GM12878 (cell line): ENCODE measurements at regions not wholly inside any gene's neighbourhood (a gene's known extent, or its start where the extent isn't known, plus 50 kb on each side); places are given as distances from the start of the nearest gene placed in this dataset.

Experiments used
- ATAC-seq: fragments of 200-7000 bp; cut with Tn5 transposase; 3 replicates; pipeline ENCODE4 v1.9.1; 2020; ENCODE audit warnings: mild to moderate bottlenecking, moderate library complexity
- BruUV-seq: library from RNA; stranded (reverse); fragments of 400-500 nt; replicated peaks from 2 replicates; lab custom pipeline; 2021; lab: Mats Ljungman, UMichigan
- CTCF ChIA-PET: fragments of 300-600 bp; sonication (Branson Sonifier 250); formaldehyde crosslinking; extraction: SDS; loops from one replicate; lab custom pipeline; 2021; ENCODE audit warnings: inconsistent platforms; lab: Yijun Ruan, JAX
- POLR2A ChIA-PET: fragments of 350-600 bp; formaldehyde crosslinking; extraction: SDS; loops from one replicate; lab custom pipeline; 2021; ENCODE audit warnings: inconsistent platforms; lab: Charles Lee
- RAD21 ChIA-PET: fragments of 300-600 bp; sonication (Branson Sonifier 250); formaldehyde crosslinking; loops from one replicate; lab custom pipeline; 2023; ENCODE audit warnings: antibody characterized with exemption; ENCODE audit not compliant: unreplicated experiment; lab: Charles Lee
- SMC1A ChIA-PET: fragments of 300-600 bp; sonication (Branson Sonifier 250); formaldehyde crosslinking; loops from one replicate; lab custom pipeline; 2023; ENCODE audit not compliant: unreplicated experiment, uncharacterized antibody; lab: Charles Lee
- DNase-seq: peaks from one replicate; pipeline ENCODE4 v3.0.0-alpha.2; 2011; ENCODE audit warnings: low read depth, low spot score
- FAIRE-seq: peaks from 3 replicates; lab custom pipeline; 2011; peaks lifted over from hg19 to GRCh38; lab: Jason Lieb, UNC
- H2AFZ ChIP-seq: 2 replicates; pipeline ENCODE4 v1.6.0; 2011; ENCODE audit warnings: low read depth, low read length, control low read depth; ENCODE audit not compliant: control insufficient read depth
- H3K27ac ChIP-seq: 2 replicates; pipeline ENCODE4 v1.5.1; 2011; ENCODE audit warnings: control low read depth; ENCODE audit not compliant: control insufficient read depth, insufficient read depth
- H3K27me3 ChIP-seq, 2 experiments: replicated peaks in 1 of 2; 2 replicates each; pipeline versions ENCODE4 v1.6.0 to v1.6.1; 2011; ENCODE audit warnings: low read length in 1 of 2; ENCODE audit not compliant: control insufficient read depth in 2 of 2, insufficient read depth in 2 of 2
- H3K36me3 ChIP-seq, 2 experiments: 2 replicates each; pipeline ENCODE4 v1.5.1; 2011; ENCODE audit warnings: low read length in 1 of 2; ENCODE audit not compliant: control insufficient read depth in 2 of 2, insufficient read depth in 2 of 2
- H3K4me1 ChIP-seq: 2 replicates; pipeline ENCODE4 v1.6.1; 2011; ENCODE audit warnings: mild to moderate bottlenecking, low read length, moderate library complexity, mixed read lengths; ENCODE audit not compliant: control insufficient read depth, insufficient read depth
- H3K4me2 ChIP-seq: 2 replicates; pipeline ENCODE4 v1.6.0; 2011; ENCODE audit warnings: control low read depth; ENCODE audit not compliant: control insufficient read depth, insufficient read depth
- H3K4me3 ChIP-seq: fragments of 200-600 bp; sonication (generic); 2 replicates; pipeline ENCODE4 v1.5.1; 2016
- H3K79me2 ChIP-seq: 2 replicates; pipeline ENCODE4 v1.6.0; 2011; ENCODE audit warnings: low read length; ENCODE audit not compliant: control insufficient read depth, insufficient read depth
- H3K9ac ChIP-seq: 2 replicates; pipeline ENCODE4 v1.8.0; 2011; ENCODE audit warnings: low read length, control low read depth, mixed read lengths; ENCODE audit not compliant: control insufficient read depth, insufficient read depth
- H3K9me3 ChIP-seq: replicated peaks from 3 replicates; pipeline ENCODE4 v1.5.1; 2011; ENCODE audit warnings: mild to moderate bottlenecking, low read length; ENCODE audit not compliant: control insufficient read depth, insufficient read depth
- H4K20me1 ChIP-seq: 2 replicates; pipeline ENCODE4 v1.6.0; 2011; ENCODE audit not compliant: control insufficient read depth, insufficient read depth
- EP300 ChIP-seq, 2 experiments: fragments of 150-350 bp in 1 of 2; IDR thresholded peaks; 2 replicates each; pipeline ENCODE4 v1.6.1; 2011 to 2012; ENCODE audit warnings: low read depth in 2 of 2, low read length in 2 of 2, borderline replicate concordance in 1 of 2, improper control_type of control experiment in 1 of 2, inconsistent platforms in 1 of 2; ENCODE audit not compliant: control insufficient read depth in 1 of 2
- IRF4 ChIP-seq: IDR thresholded peaks from 2 replicates; pipeline ENCODE4 v1.6.1; 2011; ENCODE audit warnings: low read depth, low read length
- KDM1A ChIP-seq: fragments of 200-600 bp; sonication (generic); IDR thresholded peaks from 2 replicates; pipeline ENCODE4 v1.6.1; 2016; ENCODE audit warnings: borderline replicate concordance
- MEF2B ChIP-seq: fragments of 450-650 bp; IDR thresholded peaks from 2 replicates; pipeline ENCODE4 v1.6.1; 2018; ENCODE audit warnings: mild to moderate bottlenecking, moderate library complexity; ENCODE audit not compliant: partially characterized antibody, poor library complexity, severe bottlenecking
- MYB ChIP-seq: fragments of 150-350 bp; IDR thresholded peaks from 2 replicates; pipeline ENCODE4 v1.6.1; 2014; ENCODE audit warnings: mild to moderate bottlenecking, low read depth, low read length, borderline replicate concordance
- NFYB ChIP-seq: IDR thresholded peaks from 2 replicates; pipeline ENCODE4 v1.6.1; 2011; ENCODE audit warnings: low read depth, mild to moderate bottlenecking, low read length, improper control_type of control experiment, moderate library complexity; ENCODE audit not compliant: insufficient read depth
- NR2F1 ChIP-seq: fragments of 450-650 bp; conservative IDR thresholded peaks from 2 replicates; pipeline ENCODE4 v1.6.1; 2017; ENCODE audit warnings: mild to moderate bottlenecking
- PAX8 ChIP-seq: fragments of 450-650 bp; IDR thresholded peaks from 2 replicates; pipeline ENCODE4 v1.6.1; 2017; ENCODE audit warnings: mild to moderate bottlenecking, moderate library complexity
- POLR2A ChIP-seq: IDR thresholded peaks from 2 replicates; pipeline ENCODE4 v1.6.1; 2011; ENCODE audit warnings: low read depth, mild to moderate bottlenecking, low read length
- RCOR1 ChIP-seq: conservative IDR thresholded peaks from 2 replicates; pipeline ENCODE4 v1.6.1; 2012; ENCODE audit warnings: low read depth, low read length, improper control_type of control experiment
- SUZ12 ChIP-seq: fragments of 200-600 bp; sonication (generic); IDR thresholded peaks from one replicate; pipeline ENCODE4 v1.6.1; 2018; ENCODE audit warnings: antibody characterized with exemption, mild to moderate bottlenecking; ENCODE audit not compliant: unreplicated experiment
- ZNF24 ChIP-seq: fragments of 450-650 bp; IDR thresholded peaks from 2 replicates; pipeline ENCODE4 v1.6.1; 2017; ENCODE audit warnings: antibody characterized with exemption, mild to moderate bottlenecking
- WGBS: methylation state at CpG from one replicate; pipeline ENCODE4 v1.1.6; 2016; ENCODE audit warnings: low lambda C conversion rate; ENCODE audit not compliant: insufficient replicate concordance, insufficient coverage; ENCODE audit errors: missing lambda C conversion rate; 5-methylcytosine and 5-hydroxymethylcytosine counted together
- in situ Hi-C: fragments of 300-500 bp; cut with MboI; formaldehyde crosslinking; loops from 9 replicates; pipeline ENCODE4 v1.14.3; 2018; ENCODE audit warnings: mixed read lengths
- intact Hi-C: fragments of 100-400 bp; cut with micrococcal nuclease; formaldehyde crosslinking; loops from one replicate; pipeline ENCODE4 v1.14.2; 2022; ENCODE audit not compliant: unreplicated experiment
- TF ChIP-seq, protein P1 (sequence below): IDR thresholded peaks from 2 replicates; pipeline ENCODE4 v1.6.1; 2012; ENCODE audit warnings: low read depth, low read length, improper control_type of control experiment
- TF ChIP-seq, protein P2 (sequence below): IDR thresholded peaks from 2 replicates; pipeline ENCODE4 v1.6.1; 2011; ENCODE audit warnings: borderline replicate concordance, low read depth, mild to moderate bottlenecking, moderate library complexity, mixed read lengths, low read length; ENCODE audit not compliant: insufficient read depth; ENCODE audit errors: extremely low read length
- TF ChIP-seq, protein P3 (sequence below): IDR thresholded peaks from 2 replicates; pipeline ENCODE4 v1.6.1; 2011; ENCODE audit warnings: low read depth, low read length, improper control_type of control experiment, borderline replicate concordance
- TF ChIP-seq, protein P4 (sequence below): IDR thresholded peaks from 2 replicates; pipeline ENCODE4 v1.6.1; 2011; ENCODE audit warnings: borderline replicate concordance, low read depth, mild to moderate bottlenecking, moderate library complexity, low read length; ENCODE audit not compliant: insufficient read depth, poor library complexity, severe bottlenecking

DNA sequence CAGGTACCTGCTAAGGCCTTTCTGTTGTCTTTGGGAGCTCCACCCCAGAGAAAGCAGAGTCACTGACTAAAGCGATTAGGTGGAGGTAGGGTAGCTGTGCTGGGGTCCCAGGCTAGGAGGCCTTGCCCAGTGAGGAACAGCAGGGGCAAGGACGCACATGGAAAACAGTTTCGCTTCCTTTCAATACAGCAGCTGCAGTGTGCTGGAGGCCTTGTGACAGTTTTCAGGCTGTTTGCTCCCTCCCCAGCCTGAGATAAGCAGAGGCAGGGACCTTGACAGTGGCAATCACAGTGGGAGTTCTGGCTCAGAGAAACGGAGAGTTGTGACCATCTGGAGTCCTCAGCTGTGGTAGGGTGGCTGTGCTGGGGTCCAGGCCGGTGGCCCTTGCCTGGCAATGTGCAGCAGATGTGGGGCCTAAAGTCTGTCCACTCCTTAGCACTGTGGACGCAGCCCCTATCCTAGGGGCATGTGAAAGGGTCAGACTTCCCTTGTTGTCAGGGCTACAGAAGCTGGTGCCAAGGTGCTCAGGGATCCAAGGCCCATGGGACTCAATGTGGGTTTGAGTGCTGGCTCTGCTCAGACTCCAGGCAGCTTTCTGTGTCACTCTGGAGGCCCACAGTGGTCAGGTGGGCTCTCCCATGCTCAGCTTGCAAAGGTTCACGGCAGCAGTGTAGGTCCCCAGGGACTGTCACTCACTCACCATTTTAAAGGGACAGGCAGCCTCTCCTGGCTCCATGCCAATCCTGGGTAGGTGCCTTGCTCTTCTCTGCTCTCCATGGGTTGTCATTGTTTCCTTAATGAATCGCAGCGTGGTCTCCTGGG lies 534.9 kb upstream of the FMR1 start:
- H3K4me3 ChIP-seq: no peak overlapping the region
- in situ Hi-C loops: no loop called here
- H3K36me3 ChIP-seq: no peaks in the 10 kb centered on the region
- RAD21 ChIA-PET: no interaction called here
- POLR2A ChIA-PET: no interaction called here
- H3K27ac ChIP-seq: no peak overlapping the region
- 15% methylated on average over 9 of the region's 9 CpGs for WGBS
- H3K4me2 ChIP-seq: no peak overlapping the region
- CTCF ChIA-PET: no interaction called here
- intact Hi-C loops: no loop called here
- ATAC-seq (no peak), FAIRE-seq (no peak), DNase-seq (no peak)
- no peak overlapping the region for H3K9ac ChIP-seq
- H3K4me1 ChIP-seq: no peaks in the 10 kb centered on the region
- SMC1A ChIA-PET: no interaction called here
- H3K9me3 ChIP-seq: no peaks in the 10 kb centered on the region; the same call in 2 of the 3 replicates
- H4K20me1 ChIP-seq: no peaks in the 10 kb centered on the region
- H3K79me2 ChIP-seq: no peaks in the 10 kb centered on the region
- H2AFZ ChIP-seq: no peak overlapping the region
- no peaks in the 10 kb centered on the region for H3K27me3 ChIP-seq
- no TSS peak for BruUV-seq
- TF ChIP-seq, protein P1, sequence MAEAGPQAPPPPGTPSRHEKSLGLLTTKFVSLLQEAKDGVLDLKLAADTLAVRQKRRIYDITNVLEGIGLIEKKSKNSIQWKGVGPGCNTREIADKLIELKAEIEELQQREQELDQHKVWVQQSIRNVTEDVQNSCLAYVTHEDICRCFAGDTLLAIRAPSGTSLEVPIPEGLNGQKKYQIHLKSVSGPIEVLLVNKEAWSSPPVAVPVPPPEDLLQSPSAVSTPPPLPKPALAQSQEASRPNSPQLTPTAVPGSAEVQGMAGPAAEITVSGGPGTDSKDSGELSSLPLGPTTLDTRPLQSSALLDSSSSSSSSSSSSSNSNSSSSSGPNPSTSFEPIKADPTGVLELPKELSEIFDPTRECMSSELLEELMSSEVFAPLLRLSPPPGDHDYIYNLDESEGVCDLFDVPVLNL: no peak
- TF ChIP-seq, protein P2, sequence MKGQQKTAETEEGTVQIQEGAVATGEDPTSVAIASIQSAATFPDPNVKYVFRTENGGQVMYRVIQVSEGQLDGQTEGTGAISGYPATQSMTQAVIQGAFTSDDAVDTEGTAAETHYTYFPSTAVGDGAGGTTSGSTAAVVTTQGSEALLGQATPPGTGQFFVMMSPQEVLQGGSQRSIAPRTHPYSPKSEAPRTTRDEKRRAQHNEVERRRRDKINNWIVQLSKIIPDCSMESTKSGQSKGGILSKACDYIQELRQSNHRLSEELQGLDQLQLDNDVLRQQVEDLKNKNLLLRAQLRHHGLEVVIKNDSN: no peak
- TF ChIP-seq POLR2A (no peak), EP300 (IDR thresholded peaks at IDR 0.05; ENCODE audit: borderline replicate concordance in 1 of 2, control insufficient read depth in 1 of 2, low read depth in 2 of 2, low read length in 2 of 2) (no peak), MYB (no peak), KDM1A (no peak), RCOR1 (no peak), SUZ12 (no peak), NR2F1 (no peak), PAX8 (no peak), NFYB (no peak), IRF4 (no peak), ZNF24 (no peak), MEF2B (no peak)
- TF ChIP-seq, protein P3, sequence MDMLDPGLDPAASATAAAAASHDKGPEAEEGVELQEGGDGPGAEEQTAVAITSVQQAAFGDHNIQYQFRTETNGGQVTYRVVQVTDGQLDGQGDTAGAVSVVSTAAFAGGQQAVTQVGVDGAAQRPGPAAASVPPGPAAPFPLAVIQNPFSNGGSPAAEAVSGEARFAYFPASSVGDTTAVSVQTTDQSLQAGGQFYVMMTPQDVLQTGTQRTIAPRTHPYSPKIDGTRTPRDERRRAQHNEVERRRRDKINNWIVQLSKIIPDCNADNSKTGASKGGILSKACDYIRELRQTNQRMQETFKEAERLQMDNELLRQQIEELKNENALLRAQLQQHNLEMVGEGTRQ: no peak
- TF ChIP-seq, protein P4, sequence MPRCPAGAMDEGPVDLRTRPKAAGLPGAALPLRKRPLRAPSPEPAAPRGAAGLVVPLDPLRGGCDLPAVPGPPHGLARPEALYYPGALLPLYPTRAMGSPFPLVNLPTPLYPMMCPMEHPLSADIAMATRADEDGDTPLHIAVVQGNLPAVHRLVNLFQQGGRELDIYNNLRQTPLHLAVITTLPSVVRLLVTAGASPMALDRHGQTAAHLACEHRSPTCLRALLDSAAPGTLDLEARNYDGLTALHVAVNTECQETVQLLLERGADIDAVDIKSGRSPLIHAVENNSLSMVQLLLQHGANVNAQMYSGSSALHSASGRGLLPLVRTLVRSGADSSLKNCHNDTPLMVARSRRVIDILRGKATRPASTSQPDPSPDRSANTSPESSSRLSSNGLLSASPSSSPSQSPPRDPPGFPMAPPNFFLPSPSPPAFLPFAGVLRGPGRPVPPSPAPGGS: no peak
